B cell (primary cell): ENCODE measurements at regions not wholly inside any gene's neighbourhood (a gene's known extent, or its start where the extent isn't known, plus 50 kb on each side); places are given as distances from the start of the nearest gene placed in this dataset.

Source experiments
- ATAC-seq: fragments of 200-7000 bp; cut with Tn5 transposase; one replicate; pipeline ENCODE4 v1.10.0; 2021; ENCODE audit warnings: low read depth, mild to moderate bottlenecking, moderate number of reproducible peaks, moderate library complexity
- CTCF ChIA-PET: fragments of 350-600 bp; sonication (Branson Sonifier 250); formaldehyde crosslinking; loops from one replicate; lab custom pipeline; 2021; ENCODE audit warnings: antibody characterized with exemption, inconsistent platforms; lab: Charles Lee
- POLR2A ChIA-PET: fragments of 350-600 bp; sonication (Branson Sonifier 250); formaldehyde crosslinking; loops from one replicate; lab custom pipeline; 2021; ENCODE audit warnings: antibody characterized with exemption; lab: Charles Lee
- DNase-seq: peaks from one replicate; pipeline ENCODE4 v3.0.0; 2013
- H2AFZ ChIP-seq: 2 replicates; pipeline ENCODE4 v1.6.1; 2012; ENCODE audit warnings: mild to moderate bottlenecking, low read depth, low read length; ENCODE audit not compliant: insufficient read depth, poor library complexity, severe bottlenecking
- H3K27ac ChIP-seq, 2 donors: 1 replicate in 1 of 2; 2 replicates in 1 of 2; pipeline ENCODE4 v1.5.1; 2012 to 2013; ENCODE audit warnings: low read length in 2 of 2, mild to moderate bottlenecking in 2 of 2, moderate library complexity in 1 of 2
- H3K27me3 ChIP-seq, 4 experiments: fragments of 200-600 bp in 1 of 4; sonication (generic) in 1 of 4; replicated peaks in 1 of 4; 1 replicate in 2 of 4; 2 replicates in 2 of 4; pipeline versions ENCODE4 v1.6.1 to v1.7.0; 2013 to 2016; ENCODE audit warnings: low read length in 3 of 4, mild to moderate bottlenecking in 2 of 4, mixed read lengths in 1 of 4, moderate library complexity in 1 of 4; ENCODE audit not compliant: insufficient read depth in 4 of 4, control insufficient read depth in 3 of 4; ENCODE audit errors: control extremely low read depth in 1 of 4
- H3K36me3 ChIP-seq, 2 experiments: replicated peaks in 1 of 2; 1 replicate in 1 of 2; 2 replicates in 1 of 2; pipeline versions ENCODE4 v1.6.1 to v1.7.1; 2013; ENCODE audit warnings: low read length in 1 of 2; ENCODE audit not compliant: insufficient read depth in 2 of 2, control insufficient read depth in 1 of 2; ENCODE audit errors: control extremely low read depth in 1 of 2, extremely low read depth in 1 of 2
- H3K4me1 ChIP-seq, 2 donors: fragments of 200-600 bp in 1 of 2; sonication (generic) in 1 of 2; 1 replicate in 1 of 2; 2 replicates in 1 of 2; pipeline versions ENCODE4 v1.5.1 to v1.6.1; 2013 to 2017; ENCODE audit warnings: low read length in 2 of 2; ENCODE audit not compliant: control insufficient read depth in 2 of 2, insufficient read depth in 2 of 2
- H3K4me2 ChIP-seq: replicated peaks from 2 replicates; pipeline ENCODE3; 2012; ENCODE audit warnings: mild to moderate bottlenecking, low read depth, low read length; ENCODE audit not compliant: poor library complexity, severe bottlenecking
- H3K4me3 ChIP-seq, 5 experiments: fragments of 200-600 bp in 1 of 5; sonication (generic) in 1 of 5; 1 replicate in 3 of 5; 2 replicates in 2 of 5; pipeline versions ENCODE4 v1.5.1 to v1.7.0; 2011 to 2016; ENCODE audit warnings: low read length in 4 of 5, mild to moderate bottlenecking in 4 of 5, low read depth in 2 of 5, control low read depth in 1 of 5, moderate library complexity in 1 of 5; ENCODE audit not compliant: insufficient read depth in 1 of 5; ENCODE audit errors: control extremely low read depth in 1 of 5, extremely low read depth in 1 of 5
- H3K79me2 ChIP-seq: fragments of 200-600 bp; sonication (generic); one replicate; pipeline ENCODE4 v1.6.0; 2016; ENCODE audit warnings: low read length; ENCODE audit not compliant: control insufficient read depth, insufficient read depth
- H3K9ac ChIP-seq: fragments of 200-600 bp; sonication (generic); 2 replicates; pipeline ENCODE4 v1.6.1; 2017; ENCODE audit warnings: mild to moderate bottlenecking, low read length, moderate library complexity
- H3K9me3 ChIP-seq, 3 donors: one replicate each; pipeline versions ENCODE4 v1.6.1 to v1.7.1; 2013; ENCODE audit warnings: low read length in 2 of 3; ENCODE audit not compliant: control insufficient read depth in 2 of 3, insufficient read depth in 1 of 3; ENCODE audit errors: control extremely low read depth in 1 of 3
- H4K20me1 ChIP-seq: 2 replicates; pipeline ENCODE4 v1.6.0; 2012; ENCODE audit warnings: mild to moderate bottlenecking, low read length; ENCODE audit not compliant: insufficient read depth, control insufficient read depth, poor library complexity, severe bottlenecking
- H3K27ac Mint-ChIP-seq: one replicate; pipeline ENCODE4 v1.8.0; 2021; ENCODE audit warnings: mixed read lengths
- H3K27me3 Mint-ChIP-seq: one replicate; pipeline ENCODE4 v1.8.0; 2021; ENCODE audit warnings: mixed read lengths
- H3K4me1 Mint-ChIP-seq: one replicate; pipeline ENCODE4 v1.8.0; 2021; ENCODE audit warnings: mixed read lengths
- H3K4me3 Mint-ChIP-seq: one replicate; pipeline ENCODE4 v1.8.0; 2021; ENCODE audit warnings: mixed read lengths
- H3K9me3 Mint-ChIP-seq: one replicate; pipeline ENCODE4 v1.8.0; 2022; ENCODE audit warnings: mixed read lengths; ENCODE audit not compliant: insufficient read depth
- EZH2 ChIP-seq: IDR thresholded peaks from 2 replicates; pipeline ENCODE4 v1.6.1; 2012; ENCODE audit warnings: borderline replicate concordance, low read depth, mild to moderate bottlenecking, moderate library complexity, low read length; ENCODE audit not compliant: insufficient read depth, poor library complexity, severe bottlenecking
- WGBS: methylation state at CpG from one replicate; pipeline ENCODE4 v1.1.5; 2013; ENCODE audit warnings: missing lambda C conversion rate; ENCODE audit not compliant: insufficient coverage; 5-methylcytosine and 5-hydroxymethylcytosine counted together
- intact Hi-C: fragments of 100-400 bp; cut with micrococcal nuclease; formaldehyde crosslinking; loops from one replicate; pipeline ENCODE4 v1.10.0; 2022
- TF ChIP-seq, protein P1 (sequence below): fragments of 200-600 bp; IDR thresholded peaks from one replicate; pipeline ENCODE4 v1.8.0; 2022; ENCODE audit warnings: antibody characterized with exemption, mild to moderate bottlenecking

DNA sequence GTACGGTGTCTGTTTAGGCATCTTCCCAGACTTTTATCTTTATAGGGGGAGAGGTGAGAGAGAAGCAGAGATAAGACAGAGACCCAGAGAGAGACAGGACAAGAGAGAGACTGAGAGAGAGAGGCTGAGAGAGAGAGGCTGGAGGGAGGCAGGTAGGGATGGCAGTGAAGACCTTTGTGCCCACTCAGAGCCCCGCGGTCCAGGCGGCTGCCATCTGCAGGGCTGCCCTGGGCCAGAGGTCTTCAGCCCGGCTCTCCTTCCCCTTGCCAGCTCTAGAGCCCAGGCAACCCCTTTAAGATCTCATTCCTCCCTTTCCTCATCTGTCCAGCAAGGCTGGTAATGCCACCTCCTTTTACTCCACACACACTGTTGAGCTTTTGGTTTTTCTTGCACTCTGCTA lies 610.0 kb downstream of the GALR1 start:
- H3K4me1 ChIP-seq = no peaks in the 10 kb centered on the region
- WGBS = 96% methylated on average over 5 of the region's 5 CpGs
- no peak for ATAC-seq

DNA sequence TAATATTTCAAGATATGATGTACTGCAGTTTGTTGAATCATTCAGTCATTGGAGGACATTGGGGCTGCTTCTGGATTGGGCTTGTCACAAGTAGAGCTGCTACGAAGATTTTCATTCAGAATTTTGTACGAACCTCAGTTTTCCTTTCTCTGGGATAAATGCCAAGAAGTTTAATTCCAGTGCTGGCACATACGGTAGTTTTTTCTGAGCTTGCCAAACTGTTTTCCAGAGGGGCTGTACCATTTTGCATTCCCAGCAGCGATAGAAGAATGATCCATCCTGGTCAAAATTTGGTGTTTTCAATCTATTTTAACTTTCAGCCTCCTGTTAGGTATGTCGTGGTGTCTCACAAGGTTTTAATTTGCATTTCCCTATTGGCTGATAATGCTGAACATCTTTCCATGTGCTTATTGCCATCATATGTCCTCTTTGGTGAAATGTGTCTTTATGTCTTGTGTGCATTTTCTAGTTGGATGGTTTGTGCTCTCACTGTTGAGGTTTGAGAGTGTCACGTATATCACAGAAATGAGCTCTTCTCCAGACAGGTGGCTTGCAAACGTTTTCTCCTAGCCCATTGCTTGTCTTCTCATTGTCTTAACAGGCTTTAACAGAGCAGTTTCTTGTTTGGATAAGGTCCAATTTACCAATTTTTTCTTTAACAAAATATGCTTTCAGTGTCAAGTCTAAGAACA lies 612.6 kb downstream of the GALR1 start:
- no peak overlapping the region for H2AFZ ChIP-seq
- no peak for ATAC-seq
- no peaks in the 10 kb centered on the region for H3K79me2 ChIP-seq
- POLR2A ChIA-PET = no interaction called here
- no peak overlapping the region for H3K27ac Mint-ChIP-seq
- no peaks in the 10 kb centered on the region for H3K4me1 ChIP-seq
- H3K9me3 Mint-ChIP-seq = no peaks in the 10 kb centered on the region
- no peaks in the 10 kb centered on the region for H4K20me1 ChIP-seq
- CTCF ChIA-PET = no interaction called here
- H3K4me3 ChIP-seq = no peak overlapping the region
- no peak overlapping the region for H3K9ac ChIP-seq
- peaks cover 0 to 21% (median 0%) of the 10 kb centered on the region in 3 donors for H3K9me3 ChIP-seq
- H3K27ac ChIP-seq = no peak overlapping the region
- no peak for DNase-seq
- no peaks in the 10 kb centered on the region for H3K36me3 ChIP-seq
- intact Hi-C loops = no loop called here
- WGBS = 80% methylated on average over 5 of the region's 7 CpGs
- H3K4me3 Mint-ChIP-seq = no peak overlapping the region
- H3K4me1 Mint-ChIP-seq = no peaks in the 10 kb centered on the region
- H3K4me2 ChIP-seq = no peak overlapping the region
- no peaks in the 10 kb centered on the region for H3K27me3 Mint-ChIP-seq
- no peaks in the 10 kb centered on the region for H3K27me3 ChIP-seq
- TF ChIP-seq, protein P1, sequence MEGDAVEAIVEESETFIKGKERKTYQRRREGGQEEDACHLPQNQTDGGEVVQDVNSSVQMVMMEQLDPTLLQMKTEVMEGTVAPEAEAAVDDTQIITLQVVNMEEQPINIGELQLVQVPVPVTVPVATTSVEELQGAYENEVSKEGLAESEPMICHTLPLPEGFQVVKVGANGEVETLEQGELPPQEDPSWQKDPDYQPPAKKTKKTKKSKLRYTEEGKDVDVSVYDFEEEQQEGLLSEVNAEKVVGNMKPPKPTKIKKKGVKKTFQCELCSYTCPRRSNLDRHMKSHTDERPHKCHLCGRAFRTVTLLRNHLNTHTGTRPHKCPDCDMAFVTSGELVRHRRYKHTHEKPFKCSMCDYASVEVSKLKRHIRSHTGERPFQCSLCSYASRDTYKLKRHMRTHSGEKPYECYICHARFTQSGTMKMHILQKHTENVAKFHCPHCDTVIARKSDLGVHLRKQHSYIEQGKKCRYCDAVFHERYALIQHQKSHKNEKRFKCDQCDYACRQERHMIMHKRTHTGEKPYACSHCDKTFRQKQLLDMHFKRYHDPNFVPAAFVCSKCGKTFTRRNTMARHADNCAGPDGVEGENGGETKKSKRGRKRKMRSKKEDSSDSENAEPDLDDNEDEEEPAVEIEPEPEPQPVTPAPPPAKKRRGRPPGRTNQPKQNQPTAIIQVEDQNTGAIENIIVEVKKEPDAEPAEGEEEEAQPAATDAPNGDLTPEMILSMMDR = no peak
- TF ChIP-seq EZH2 = no peak

More for the DNA sequence above, 610.0 kb downstream of the GALR1 start:
- Histone ChIP-seq H2AFZ (no peak overlapping the region), H3K36me3 (no peaks in the 10 kb centered on the region), H3K4me3 (no peak overlapping the region), H3K27me3 (no peaks in the 10 kb centered on the region), H3K9ac (no peak overlapping the region), H3K27ac (no peak overlapping the region), H3K79me2 (no peaks in the 10 kb centered on the region), H3K9me3 (peaks cover 0 to 8% (median 0%) of the 10 kb centered on the region in 3 donors), H3K4me2 (no peak overlapping the region), H4K20me1 (no peaks in the 10 kb centered on the region)
- Mint-ChIP-seq H3K27me3 (no peaks in the 10 kb centered on the region), H3K4me3 (no peak overlapping the region), H3K9me3 (no peaks in the 10 kb centered on the region), H3K4me1 (no peaks in the 10 kb centered on the region), H3K27ac (no peak overlapping the region)
- ChIA-PET POLR2A (no interaction called here), CTCF (no interaction called here)
- intact Hi-C loops = no loop called here
- TF ChIP-seq, protein P1 = no peak
- TF ChIP-seq EZH2 = no peak
- DNase-seq = no peak
